SJCRH30 (cell line): ENCODE measurements at regions not wholly inside any gene's neighbourhood (a gene's known extent, or its start where the extent isn't known, plus 50 kb on each side); places are given as distances from the start of the nearest gene placed in this dataset.
A peak's percentile ranks its signal among the peaks of the same experiment; 100 is the strongest.

Experiments
- DNase-seq, 2 experiments: peaks; one replicate each; pipeline ENCODE4 v3.0.0-alpha.2; 2015 to 2020
- H3K27ac ChIP-seq: fragments of 250-450 bp; sonication (Bioruptor Pico); 2 replicates; pipeline ENCODE4 v1.5.1; 2020; ENCODE audit warnings: mild to moderate bottlenecking, moderate library complexity
- H3K27me3 ChIP-seq: fragments of 250-450 bp; sonication (Bioruptor Pico); 2 replicates; pipeline ENCODE4 v1.5.1; 2020; ENCODE audit warnings: mild to moderate bottlenecking, moderate library complexity
- H3K36me3 ChIP-seq: fragments of 250-450 bp; sonication (Bioruptor Pico); 2 replicates; pipeline ENCODE4 v1.5.1; 2020; ENCODE audit warnings: mild to moderate bottlenecking, moderate library complexity
- H3K4me1 ChIP-seq: fragments of 250-450 bp; sonication (Bioruptor Pico); 2 replicates; pipeline ENCODE4 v1.5.1; 2020; ENCODE audit warnings: mild to moderate bottlenecking, moderate library complexity
- H3K4me3 ChIP-seq: fragments of 250-450 bp; sonication (Bioruptor Pico); 2 replicates; pipeline ENCODE4 v1.5.1; 2020; ENCODE audit warnings: mild to moderate bottlenecking, moderate library complexity
- H3K9me3 ChIP-seq: fragments of 250-450 bp; sonication (Bioruptor Pico); replicated peaks from 2 replicates; pipeline ENCODE4 v1.5.1; 2020; ENCODE audit warnings: mild to moderate bottlenecking, moderate library complexity

- 0 out of 2 replicates have a peak, but pooled peaks cover 2% of the 10 kb centered on the region for H3K4me1 ChIP-seq
- no peak for DNase-seq
- H3K36me3 ChIP-seq: no peaks in the 10 kb centered on the region
- H3K27ac ChIP-seq: no peak overlapping the region
- no peak overlapping the region for H3K4me3 ChIP-seq
- no peaks in the 10 kb centered on the region for H3K27me3 ChIP-seq
- H3K9me3 ChIP-seq: no peaks in the 10 kb centered on the region
Measured at GRCh38 chr15:39502082-39502447, 78.8 kb upstream of the THBS1 start.

- no peaks in the 10 kb centered on the region for H3K36me3 ChIP-seq
- no peak overlapping the region for H3K27ac ChIP-seq
- no peak for DNase-seq
- no peak overlapping the region for H3K4me3 ChIP-seq
- H3K4me1 ChIP-seq: 0 out of 2 replicates have a peak, but pooled peaks cover 2% of the 10 kb centered on the region
- no peaks in the 10 kb centered on the region for H3K9me3 ChIP-seq
- H3K27me3 ChIP-seq: no peaks in the 10 kb centered on the region
Measured at GRCh38 chr15:39502611-39503195, 78.2 kb upstream of the THBS1 start.

GRCh38 chr15:39503526-39503925, 77.4 kb upstream of the THBS1 start:
- no peak overlapping the region for H3K27ac ChIP-seq
- H3K27me3 ChIP-seq: no peaks in the 10 kb centered on the region
- 0 out of 2 replicates have a peak, but pooled peaks cover 2% of the 10 kb centered on the region for H3K4me1 ChIP-seq
- H3K36me3 ChIP-seq: no peaks in the 10 kb centered on the region
- H3K9me3 ChIP-seq: no peaks in the 10 kb centered on the region
- no peak overlapping the region for H3K4me3 ChIP-seq
- DNase-seq: no peak

GRCh38 chr15:39504808-39505207, 76.1 kb upstream of the THBS1 start:
- Histone ChIP-seq H3K27ac (no peak overlapping the region), H3K27me3 (no peaks in the 10 kb centered on the region), H3K4me3 (no peak overlapping the region), H3K9me3 (no peaks in the 10 kb centered on the region), H3K36me3 (no peaks in the 10 kb centered on the region), H3K4me1 (peaks cover 6% of the 10 kb centered on the region)
- DNase-seq: no peak

GRCh38 chr15:39506146-39506545, 74.7 kb upstream of the THBS1 start:
- Histone ChIP-seq H3K27ac (no peak overlapping the region), H3K4me3 (no peak overlapping the region), H3K27me3 (no peaks in the 10 kb centered on the region), H3K4me1 (peaks cover 19% of the 10 kb centered on the region), H3K9me3 (no peaks in the 10 kb centered on the region), H3K36me3 (no peaks in the 10 kb centered on the region)
- DNase-seq: no peak

GRCh38 chr15:39508536-39508935, 72.3 kb upstream of the THBS1 start:
- no peaks in the 10 kb centered on the region for H3K9me3 ChIP-seq
- H3K4me1 ChIP-seq: peaks cover 22% of the 10 kb centered on the region
- H3K4me3 ChIP-seq: no peak overlapping the region
- H3K36me3 ChIP-seq: no peaks in the 10 kb centered on the region
- no peak for DNase-seq
- no peaks in the 10 kb centered on the region for H3K27me3 ChIP-seq
- no peak overlapping the region for H3K27ac ChIP-seq

- no peaks in the 10 kb centered on the region for H3K27me3 ChIP-seq
- H3K4me1 ChIP-seq: peaks cover 20% of the 10 kb centered on the region
- peak; percentile 58 to 60 for DNase-seq
- no peaks in the 10 kb centered on the region for H3K36me3 ChIP-seq
- no peaks in the 10 kb centered on the region for H3K9me3 ChIP-seq
- H3K27ac ChIP-seq: peak overlapping the region; percentile 17; the same call in 1 of the 2 replicates
- no peak overlapping the region for H3K4me3 ChIP-seq
Measured at GRCh38 chr15:39510001-39510701, 70.7 kb upstream of the THBS1 start.

GRCh38 chr15:39511000-39511915, 69.6 kb upstream of the THBS1 start:
- H3K4me1 ChIP-seq: peaks cover 20% of the 10 kb centered on the region
- H3K9me3 ChIP-seq: no peaks in the 10 kb centered on the region
- H3K27me3 ChIP-seq: no peaks in the 10 kb centered on the region
- H3K27ac ChIP-seq: peak overlapping the region; percentile 57
- DNase-seq: peak; percentile 88 to 89
- H3K36me3 ChIP-seq: no peaks in the 10 kb centered on the region
- peak overlapping the region; percentile 36 for H3K4me3 ChIP-seq

GRCh38 chr15:39511916-39512260, 69.0 kb upstream of the THBS1 start:
- H3K9me3 ChIP-seq: no peaks in the 10 kb centered on the region
- H3K27ac ChIP-seq: peak overlapping the region; percentile 57
- DNase-seq: peak; percentile 93 to 96
- no peaks in the 10 kb centered on the region for H3K27me3 ChIP-seq
- H3K36me3 ChIP-seq: no peaks in the 10 kb centered on the region
- H3K4me1 ChIP-seq: peaks cover 20% of the 10 kb centered on the region
- peak overlapping the region; percentile 36 for H3K4me3 ChIP-seq

- no peak for DNase-seq
- Histone ChIP-seq H3K36me3 (no peaks in the 10 kb centered on the region), H3K27ac (no peak overlapping the region), H3K4me1 (peaks cover 20% of the 10 kb centered on the region), H3K27me3 (no peaks in the 10 kb centered on the region), H3K9me3 (no peaks in the 10 kb centered on the region), H3K4me3 (no peak overlapping the region)
Measured at GRCh38 chr15:39512643-39513042, 68.2 kb upstream of the THBS1 start.

- no peaks in the 10 kb centered on the region for H3K27me3 ChIP-seq
Measured at GRCh38 chr15:39513936-39514335, 66.9 kb upstream of the THBS1 start.

GRCh38 chr15:39514933-39515332, 65.9 kb upstream of the THBS1 start:
- no peaks in the 10 kb centered on the region for H3K36me3 ChIP-seq
- no peaks in the 10 kb centered on the region for H3K27me3 ChIP-seq
- H3K4me1 ChIP-seq: peaks cover 15% of the 10 kb centered on the region
- H3K9me3 ChIP-seq: no peaks in the 10 kb centered on the region
- no peak overlapping the region for H3K4me3 ChIP-seq
- DNase-seq: no peak
- H3K27ac ChIP-seq: no peak overlapping the region

More at GRCh38 chr15:39513936-39514335, 66.9 kb upstream of the THBS1 start:
- H3K36me3 ChIP-seq: no peaks in the 10 kb centered on the region
- no peak for DNase-seq
- H3K4me1 ChIP-seq: peaks cover 20% of the 10 kb centered on the region
- no peak overlapping the region for H3K27ac ChIP-seq
- H3K9me3 ChIP-seq: no peaks in the 10 kb centered on the region
- no peak overlapping the region for H3K4me3 ChIP-seq

- no peaks in the 10 kb centered on the region for H3K9me3 ChIP-seq
- no peaks in the 10 kb centered on the region for H3K36me3 ChIP-seq
- no peak for DNase-seq
- H3K27me3 ChIP-seq: no peaks in the 10 kb centered on the region
- H3K4me1 ChIP-seq: peaks cover 7% of the 10 kb centered on the region
- H3K27ac ChIP-seq: no peak overlapping the region
- H3K4me3 ChIP-seq: no peak overlapping the region
Measured at GRCh38 chr15:39515765-39516164, 65.1 kb upstream of the THBS1 start.

- H3K27me3 ChIP-seq: no peaks in the 10 kb centered on the region
- H3K27ac ChIP-seq: no peak overlapping the region
- DNase-seq: no peak
- no peaks in the 10 kb centered on the region; the same call in 1 of the 2 replicates for H3K4me1 ChIP-seq
- H3K9me3 ChIP-seq: no peaks in the 10 kb centered on the region
- H3K4me3 ChIP-seq: no peak overlapping the region
- H3K36me3 ChIP-seq: no peaks in the 10 kb centered on the region
Measured at GRCh38 chr15:39517122-39517855, 63.6 kb upstream of the THBS1 start.
